GM18951 (cell line): ENCODE measurements at regions not wholly inside any gene's neighbourhood (a gene's known extent, or its start where the extent isn't known, plus 50 kb on each side); places are given as distances from the start of the nearest gene placed in this dataset.

Source experiments
- POLR2A ChIP-seq: IDR thresholded peaks from 4 replicates; pipeline ENCODE4 v1.6.1; 2011; ENCODE audit warnings: mild to moderate bottlenecking; ENCODE audit not compliant: insufficient read length, insufficient read depth; ENCODE audit errors: extremely low read depth
- in situ Hi-C: fragments of 300-500 bp; cut with MboI; formaldehyde crosslinking; loops from one replicate; pipeline ENCODE4 v1.12.0; 2022; ENCODE audit warnings: low sequenced_read_pairs, mixed read lengths, inconsistent platforms; ENCODE audit not compliant: unreplicated experiment

DNA sequence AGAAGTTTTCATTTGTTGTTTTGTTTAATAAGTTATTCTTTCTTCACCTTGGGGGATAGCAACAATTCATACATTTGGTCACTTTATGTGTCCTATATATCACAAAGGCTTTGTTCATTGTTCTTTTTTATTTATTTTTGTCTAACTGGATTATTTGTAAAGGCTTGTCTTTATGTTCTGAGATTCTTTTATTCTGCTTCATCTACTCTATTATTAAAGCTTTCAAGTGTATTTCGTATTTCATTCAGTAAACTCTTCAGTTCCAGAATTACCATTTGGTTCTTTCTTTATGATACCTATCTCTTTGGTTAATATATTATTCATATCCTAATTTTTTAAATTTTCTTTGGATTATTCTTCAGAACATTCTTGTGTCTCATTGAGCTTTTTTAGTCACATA is 942.9 kb downstream of the ANKRD7 start:
- in situ Hi-C loops = no loop called here

DNA sequence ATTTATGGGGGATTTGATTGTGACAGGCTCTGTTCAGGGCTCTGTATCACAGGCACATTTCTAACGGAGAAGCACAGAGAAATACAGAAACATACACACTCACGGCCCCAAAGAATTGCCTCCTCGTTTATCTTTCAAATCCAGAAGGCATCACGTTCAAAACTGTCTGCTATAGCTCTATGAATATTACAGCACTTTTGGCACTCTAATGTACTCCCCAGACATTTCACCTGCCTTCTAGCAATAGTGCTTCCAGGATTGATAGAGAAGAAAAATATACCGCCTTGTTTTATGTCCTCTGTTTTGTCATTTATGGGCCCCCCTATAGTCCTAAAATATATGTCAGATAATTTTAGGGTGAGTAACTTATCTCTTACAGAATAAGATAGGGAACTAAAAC is 947.5 kb downstream of the ANKRD7 start:
- in situ Hi-C loops = no loop called here
- no peak for TF ChIP-seq POLR2A

More for the DNA sequence above, 942.9 kb downstream of the ANKRD7 start:
- no peak for TF ChIP-seq POLR2A

DNA sequence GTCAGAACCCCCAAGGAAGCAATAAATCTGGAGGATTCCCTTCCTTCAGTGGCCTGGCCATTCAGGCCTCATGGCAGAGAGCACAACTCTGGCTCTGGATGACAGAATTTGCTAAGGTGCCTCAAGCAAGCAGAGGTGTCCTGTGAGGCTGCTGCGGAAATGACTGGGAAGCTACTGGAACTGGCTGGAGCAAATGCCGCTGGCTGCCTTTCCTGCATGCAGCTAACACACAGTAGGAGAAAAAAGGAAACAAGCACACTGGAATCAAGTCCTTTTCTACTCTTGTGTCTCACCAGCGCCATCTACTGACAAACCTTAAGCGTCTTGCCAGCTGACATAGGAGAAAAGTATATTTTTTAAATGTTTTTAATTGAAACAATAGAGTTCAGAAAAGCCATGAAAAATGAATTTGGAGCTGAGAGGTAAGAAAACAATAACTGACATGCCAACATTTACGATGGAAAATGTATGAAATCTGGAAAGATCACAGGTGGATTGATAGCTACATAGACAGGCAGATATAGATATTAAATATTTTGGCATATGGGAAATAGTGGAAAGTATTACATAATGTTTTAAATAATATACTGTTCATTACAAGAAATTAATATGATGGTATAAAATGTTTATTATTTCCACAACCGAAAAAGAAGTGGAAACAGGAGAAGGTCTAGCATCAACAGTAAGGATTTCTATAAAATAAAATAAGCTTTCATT is 951.6 kb downstream of the ANKRD7 start:
- TF ChIP-seq POLR2A = no peak
- in situ Hi-C loops = no loop called here

DNA sequence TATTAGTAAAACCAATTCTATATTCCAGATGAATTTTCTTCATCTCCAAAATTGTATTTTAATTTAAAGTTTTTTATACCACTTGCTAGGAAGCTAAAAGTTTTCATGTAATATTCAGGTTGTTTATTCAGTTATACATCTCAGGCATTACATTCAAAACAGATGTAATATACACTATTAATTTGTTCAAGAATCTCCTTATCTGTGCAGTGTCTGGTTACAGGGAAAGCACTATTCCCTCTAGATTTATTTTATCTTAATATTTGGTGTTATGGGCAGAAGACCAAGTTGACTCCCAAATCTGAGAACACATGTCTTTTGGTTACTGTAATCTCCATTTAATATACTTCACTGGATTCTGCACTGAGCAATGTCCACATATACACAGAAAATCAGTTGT is 953.4 kb downstream of the ANKRD7 start:
- no peak for TF ChIP-seq POLR2A
- in situ Hi-C loops = no loop called here

DNA sequence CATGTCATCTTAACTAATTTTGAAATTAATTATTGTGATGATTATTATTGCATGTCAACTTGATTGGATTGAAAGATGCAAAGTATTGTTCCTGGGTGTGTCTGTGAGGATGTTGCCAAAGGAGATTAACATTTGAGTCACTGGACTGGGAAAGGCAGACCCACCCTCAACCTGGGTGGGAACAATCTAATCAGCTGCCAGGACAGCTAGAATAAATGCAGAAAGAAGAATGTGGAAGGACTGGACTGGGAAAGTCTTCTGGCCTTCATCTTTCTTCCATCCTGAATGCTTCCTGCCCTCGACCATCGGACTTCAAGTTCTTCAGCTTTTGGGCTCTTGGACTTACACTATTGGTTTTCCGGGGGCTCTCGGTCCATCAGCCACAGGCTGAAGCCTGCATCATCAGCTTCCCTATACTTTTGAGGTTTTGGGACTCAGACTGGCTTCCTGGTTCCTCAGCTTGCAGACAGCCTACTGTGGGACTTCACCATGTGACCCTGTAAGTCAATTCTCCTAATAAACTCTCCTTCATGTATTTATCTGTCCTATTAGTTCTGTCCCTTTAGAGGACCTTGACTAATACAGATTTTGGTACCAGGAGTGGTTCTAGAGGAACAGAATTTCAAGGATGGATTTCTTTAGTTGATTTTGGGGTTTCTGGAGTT is 959.8 kb downstream of the ANKRD7 start:
- in situ Hi-C loops = loop anchor here (10.0 kb wide), 1 partner anchor 829 kb away; no protein-coding TSS in a partner anchor
- no peak for TF ChIP-seq POLR2A

DNA sequence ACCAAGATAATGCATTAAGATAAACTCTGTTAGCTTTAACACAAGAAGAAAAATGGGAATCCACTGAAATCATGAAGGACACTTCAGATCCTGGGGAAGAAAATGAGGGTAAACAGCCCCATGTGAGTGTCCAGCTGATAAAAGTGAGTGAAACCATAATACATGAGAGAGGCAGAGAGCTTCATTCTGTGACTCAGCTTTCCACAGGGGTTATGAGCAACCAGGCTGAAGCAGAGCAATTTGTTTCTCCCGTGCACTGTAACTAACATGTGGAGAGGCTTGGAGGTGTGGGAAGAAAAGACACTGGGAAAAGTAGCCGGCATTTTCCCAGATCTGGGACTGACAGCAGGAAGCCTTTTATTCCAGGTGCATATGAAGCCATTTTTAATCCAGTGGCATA is 971.7 kb downstream of the ANKRD7 start:
- in situ Hi-C loops = no loop called here
- no peak for TF ChIP-seq POLR2A

DNA sequence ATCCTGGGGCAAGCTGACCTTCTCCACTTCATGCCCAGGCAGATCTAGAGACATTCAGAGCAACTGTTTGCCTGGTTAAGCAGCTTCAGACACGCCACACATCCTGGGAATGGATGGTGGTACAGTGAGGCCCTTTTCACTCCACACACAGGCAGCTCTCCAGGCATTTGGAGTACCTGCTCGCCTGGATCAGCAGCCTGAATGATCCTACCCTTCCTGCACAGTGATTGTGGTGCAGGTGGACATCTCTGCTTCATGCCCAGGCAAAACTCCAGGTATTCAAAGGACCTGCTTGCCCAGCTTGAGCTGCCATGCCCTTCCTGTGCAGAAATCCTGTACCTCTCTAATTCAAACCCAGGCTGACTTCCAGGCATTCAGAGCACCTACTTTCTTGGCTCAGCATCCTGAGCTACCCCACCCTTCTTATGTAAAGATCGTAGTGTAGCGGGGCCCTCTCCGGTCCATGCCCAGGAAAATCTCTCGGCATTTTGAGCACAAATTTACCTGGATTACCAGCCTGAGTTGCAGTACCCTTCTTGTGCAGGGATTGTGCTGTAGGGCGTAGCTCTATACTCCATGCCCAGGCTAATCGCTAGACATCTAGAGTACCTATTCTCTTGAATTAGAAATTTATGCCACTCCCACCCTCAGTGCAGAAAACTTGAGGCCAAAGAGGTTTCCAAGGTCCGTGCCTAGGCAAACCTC is 972.8 kb downstream of the ANKRD7 start:
- in situ Hi-C loops = no loop called here
- no peak for TF ChIP-seq POLR2A

DNA sequence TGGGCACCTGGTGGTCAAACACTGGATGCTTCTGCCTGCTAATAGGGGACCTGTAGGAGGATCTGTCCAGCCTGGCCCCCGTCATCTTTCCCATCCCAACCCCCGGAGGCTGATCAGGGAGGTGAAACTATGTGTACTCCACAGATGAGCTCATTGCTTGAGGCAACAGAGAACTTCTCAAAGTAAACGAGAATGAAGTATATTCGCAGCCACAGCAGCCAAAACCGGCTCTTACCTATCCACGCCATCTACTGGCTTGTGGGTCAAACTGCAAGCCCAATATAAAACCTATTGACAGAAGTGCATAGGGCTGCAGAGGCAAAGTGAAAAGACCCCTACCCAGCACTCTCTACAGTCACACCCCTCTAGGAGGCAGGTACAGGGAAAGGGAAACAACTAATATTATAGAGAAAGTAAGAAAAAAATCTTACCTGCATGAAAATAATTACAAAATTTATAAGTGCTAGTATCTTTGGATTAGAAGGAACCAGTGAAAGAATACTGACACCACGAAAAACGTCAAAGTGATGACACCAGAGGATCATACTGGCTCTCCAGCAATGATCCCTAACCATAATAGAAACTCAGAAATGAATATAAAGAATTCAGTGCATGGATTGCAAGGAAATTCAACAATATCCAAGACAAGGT is 973.5 kb downstream of the ANKRD7 start:
- in situ Hi-C loops = no loop called here
- no peak for TF ChIP-seq POLR2A

DNA sequence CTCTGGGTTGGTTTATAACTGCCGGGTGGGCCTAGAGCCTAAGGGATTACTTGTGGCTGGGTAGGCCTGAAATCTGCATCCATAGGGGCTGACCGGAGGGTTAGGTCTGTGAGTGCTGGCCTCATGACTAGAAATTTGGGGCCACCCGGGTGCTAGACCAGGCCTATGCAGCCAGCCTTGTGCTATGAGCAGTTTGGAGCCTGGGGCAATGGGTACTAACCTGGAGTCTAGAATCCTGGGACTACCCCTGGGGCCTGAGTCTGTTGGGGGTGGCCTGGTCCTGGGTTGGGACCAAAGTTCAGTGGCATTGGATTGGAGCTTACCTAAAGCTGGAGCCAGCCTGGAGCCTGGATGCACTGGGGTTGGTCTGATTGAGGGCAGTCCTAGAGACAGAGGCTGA is 995.2 kb downstream of the ANKRD7 start:
- no peak for TF ChIP-seq POLR2A
- in situ Hi-C loops = no loop called here

DNA sequence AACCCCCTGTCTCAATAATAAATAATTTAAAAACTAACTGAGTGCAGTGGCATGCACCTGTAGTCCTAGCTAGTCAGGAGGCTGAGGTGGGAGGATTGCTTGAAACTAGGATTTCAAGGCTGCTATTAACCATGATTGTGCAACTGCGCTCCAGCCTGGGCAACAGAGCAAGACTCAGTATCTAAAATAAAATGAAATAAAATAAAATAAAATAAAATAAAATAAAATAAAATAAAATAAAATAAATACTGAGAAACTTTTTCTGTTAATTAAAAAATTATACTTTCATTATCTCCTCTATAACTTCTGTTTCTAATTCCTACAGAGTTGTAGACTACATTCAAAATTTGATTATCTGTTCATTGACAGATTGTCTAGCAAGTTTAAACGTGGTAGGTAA is 999.4 kb downstream of the ANKRD7 start:
- no peak for TF ChIP-seq POLR2A
- in situ Hi-C loops = no loop called here

DNA sequence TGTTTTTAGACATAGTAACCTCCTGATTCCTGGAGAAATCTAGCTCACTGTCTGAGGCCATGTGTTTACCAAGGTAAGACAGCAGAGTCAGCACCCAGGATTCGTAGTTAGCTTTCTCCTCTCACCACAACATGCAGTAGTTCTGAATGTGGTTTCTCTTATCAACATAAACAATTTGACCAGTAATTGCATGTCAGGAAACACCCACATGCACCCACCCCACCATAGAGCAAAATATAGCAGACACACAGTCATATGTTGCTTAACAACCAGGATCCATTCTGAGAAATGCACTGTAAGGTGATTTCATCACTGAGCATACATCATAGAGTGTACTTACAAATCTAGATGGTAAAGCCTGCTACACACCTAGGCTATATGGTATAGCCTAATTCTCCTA is 1004.0 kb downstream of the ANKRD7 start:
- in situ Hi-C loops = no loop called here
- no peak for TF ChIP-seq POLR2A

DNA sequence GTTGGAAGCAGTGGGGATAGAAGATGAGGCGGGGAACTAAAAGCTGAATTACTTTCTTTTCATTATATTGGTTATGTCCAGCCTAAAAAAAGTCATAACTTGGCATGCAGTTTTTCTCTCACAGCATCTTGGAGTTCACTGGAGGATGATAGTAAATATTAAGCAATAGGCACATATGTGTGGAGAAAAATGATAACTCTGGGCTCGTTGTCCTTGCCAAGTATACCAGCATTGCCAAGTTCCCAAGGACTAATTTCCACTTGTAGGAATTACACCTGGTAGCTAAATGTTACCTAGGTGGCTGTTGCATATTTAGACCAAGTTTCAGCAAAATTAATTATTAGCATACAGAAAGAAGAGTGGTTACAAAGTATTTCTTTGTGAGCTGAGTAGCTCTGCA is 1007.6 kb downstream of the ANKRD7 start:
- TF ChIP-seq POLR2A = no peak
- in situ Hi-C loops = no loop called here

DNA sequence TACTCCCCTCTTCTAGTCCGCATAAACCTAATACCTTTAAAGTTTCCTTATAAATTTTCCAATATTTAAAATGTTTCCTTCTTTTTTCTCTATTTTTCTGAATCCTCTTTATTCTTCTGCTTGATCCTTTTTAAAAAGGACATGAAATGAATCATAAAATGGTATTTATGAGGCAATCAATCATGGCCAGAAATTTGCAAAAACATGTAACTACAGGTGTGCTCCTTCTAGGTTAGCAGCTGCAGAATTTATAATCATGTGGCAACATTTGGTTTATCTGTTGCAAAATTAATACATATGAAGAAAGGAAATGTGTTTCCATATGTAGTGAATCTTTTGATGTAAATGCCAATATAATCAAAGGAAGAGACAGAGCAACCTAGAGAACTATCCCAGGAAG is 1008.5 kb downstream of the ANKRD7 start:
- in situ Hi-C loops = no loop called here
- no peak for TF ChIP-seq POLR2A
